ENCODE measurements at regions not wholly inside any gene's neighbourhood (a gene's known extent, or its start where the extent isn't known, plus 50 kb on each side); places are given as distances from the start of the nearest gene placed in this dataset.

- TF ChIP-seq MYC (IDR thresholded peaks at IDR 0.05; ENCODE audit: low read depth, low read length) = no peak
- TF ChIP-seq JUN (IDR thresholded peaks at IDR 0.05; ENCODE audit: borderline replicate concordance, insufficient read depth, insufficient read length, low read depth) = peak; percentile 75
- TF ChIP-seq POLR2AphosphoS5 (IDR thresholded peaks at IDR 0.05; ENCODE audit: insufficient read depth, low read depth, low read length) = peak; percentile 68
- TF ChIP-seq FOS (IDR thresholded peaks at IDR 0.05; ENCODE audit: borderline replicate concordance, insufficient read depth, low read length) = peak; percentile 80
- Histone ChIP-seq H3K79me2 (ENCODE audit: control insufficient read depth, insufficient read depth, low read length) (peaks cover 94% of the 10 kb centered on the region), H3K4me2 (ENCODE audit: insufficient read depth, low read length) (peak overlapping the region; percentile 54), H3K4me3 (replicated peaks in 1 of 3; ENCODE audit: insufficient read depth in 1 of 3, low read depth in 1 of 3, low read length in 3 of 3) (peak overlapping the region in 1 of 3 experiments; percentile 23), H3K9ac (replicated peaks; ENCODE audit: extremely low read depth, insufficient read depth, low read length) (peak overlapping the region; percentile 51), H3K9me3 (replicated peaks; ENCODE audit: control insufficient read depth, insufficient read depth, low read length) (no peaks in the 10 kb centered on the region), H3K9me1 (replicated peaks; ENCODE audit: control insufficient read depth, extremely low read depth, insufficient read depth, low read length) (no peaks in the 10 kb centered on the region), H2AFZ (ENCODE audit: low read depth, low read length) (no peak overlapping the region), H3K27ac (ENCODE audit: insufficient read depth, low read depth, low read length) (peak overlapping the region; percentile 94), H3K27me3 (ENCODE audit: control insufficient read depth in 2 of 2, insufficient read depth in 2 of 2, low read length in 2 of 2) (no peaks in the 10 kb centered on the region), H4K20me1 (replicated peaks; ENCODE audit: control insufficient read depth, extremely low read depth, insufficient read depth, low read length) (no peaks in the 10 kb centered on the region), H3K36me3 (ENCODE audit: control insufficient read depth in 2 of 2, extremely low read depth in 1 of 2, insufficient read depth in 2 of 2, low read length in 2 of 2) (peaks cover 0 to 5% of the 10 kb centered on the region in 2 experiments), H3K4me1 (ENCODE audit: control insufficient read depth, extremely low read depth, insufficient read depth, low read length) (peaks cover 90% of the 10 kb centered on the region)
- dilution Hi-C loops (cut with MboI; ENCODE audit: extremely low pct_ligation_motif_present, low sequenced_read_pairs) = no loop called here
- CTCF ChIA-PET = interaction anchor here (1.0 to 2.5 kb wide), 6 partner anchors 9 to 650 kb away, joined by 3 to 12 read pairs (median 5); no protein-coding TSS in a partner anchor
- FAIRE-seq (peak; percentile 95), DNase-seq (ENCODE audit: low read depth, low spot score) (peak; percentile 86)
- intact Hi-C loops (cut with micrococcal nuclease) = loop anchor here (1.0 to 10.0 kb wide), 6 partner anchors 12 to 564 kb away; no protein-coding TSS in a partner anchor
- no TSS peak for BruUV-seq (replicated peaks)
- POLR2A ChIA-PET = no interaction called here
These were observed 557.6 kb upstream of the DIPK2B start for GRCh38 chrX:45758319-45758718.

GRCh38 chrX:45757272-45757671 is 556.6 kb upstream of the DIPK2B start:
- DNase-seq (ENCODE audit: low read depth, low spot score) = no peak
- H3K4me1 ChIP-seq (ENCODE audit: control insufficient read depth, extremely low read depth, insufficient read depth, low read length) = peaks cover 89% of the 10 kb centered on the region
- H3K9ac ChIP-seq (replicated peaks; ENCODE audit: extremely low read depth, insufficient read depth, low read length) = peak overlapping the region; percentile 51
- no peak for FAIRE-seq
- peak overlapping the region; percentile 94 for H3K27ac ChIP-seq (ENCODE audit: insufficient read depth, low read depth, low read length)
- peaks cover 94% of the 10 kb centered on the region for H3K79me2 ChIP-seq (ENCODE audit: control insufficient read depth, insufficient read depth, low read length)
- peak overlapping the region; percentile 49 for H3K4me2 ChIP-seq (ENCODE audit: insufficient read depth, low read length)
- H4K20me1 ChIP-seq (replicated peaks; ENCODE audit: control insufficient read depth, extremely low read depth, insufficient read depth, low read length) = no peaks in the 10 kb centered on the region
- dilution Hi-C loops (cut with MboI; ENCODE audit: extremely low pct_ligation_motif_present, low sequenced_read_pairs) (no loop called here), intact Hi-C loops (cut with micrococcal nuclease) (loop anchor here (5.0 to 10.0 kb wide), 2 partner anchors 435 to 562 kb away; no protein-coding TSS in a partner anchor)
- no peak overlapping the region for H2AFZ ChIP-seq (ENCODE audit: low read depth, low read length)
- peaks cover 0 to 7% of the 10 kb centered on the region in 2 experiments for H3K36me3 ChIP-seq (ENCODE audit: control insufficient read depth in 2 of 2, extremely low read depth in 1 of 2, insufficient read depth in 2 of 2, low read length in 2 of 2)
- H3K4me3 ChIP-seq (replicated peaks in 1 of 3; ENCODE audit: insufficient read depth in 1 of 3, low read depth in 1 of 3, low read length in 3 of 3) = no peak overlapping the region
- no TSS peak for BruUV-seq (replicated peaks)
- CTCF ChIA-PET = no interaction called here
- H3K9me1 ChIP-seq (replicated peaks; ENCODE audit: control insufficient read depth, extremely low read depth, insufficient read depth, low read length) = no peaks in the 10 kb centered on the region
- no peak for TF ChIP-seq CTCF (IDR thresholded peaks at IDR 0.05; ENCODE audit: extremely low read depth in 1 of 2, insufficient read depth in 1 of 2, low read depth in 1 of 2, low read length in 2 of 2)
- TF ChIP-seq POLR2A (IDR thresholded peaks at IDR 0.05; ENCODE audit: low read depth, low read length) = no peak
- TF ChIP-seq POLR2AphosphoS5 (IDR thresholded peaks at IDR 0.05; ENCODE audit: insufficient read depth, low read depth, low read length) = no peak
- no peak for TF ChIP-seq JUN (IDR thresholded peaks at IDR 0.05; ENCODE audit: borderline replicate concordance, insufficient read depth, insufficient read length, low read depth)
- no peak for TF ChIP-seq MYC (IDR thresholded peaks at IDR 0.05; ENCODE audit: low read depth, low read length)
- TF ChIP-seq EZH2 (IDR thresholded peaks at IDR 0.05; ENCODE audit: borderline replicate concordance, low read depth, low read length, severe bottlenecking) = no peak
- no peak for TF ChIP-seq GATA2 (IDR thresholded peaks at IDR 0.05; ENCODE audit: insufficient read depth, insufficient read length, low read depth, low read length)
- TF ChIP-seq, protein P1, sequence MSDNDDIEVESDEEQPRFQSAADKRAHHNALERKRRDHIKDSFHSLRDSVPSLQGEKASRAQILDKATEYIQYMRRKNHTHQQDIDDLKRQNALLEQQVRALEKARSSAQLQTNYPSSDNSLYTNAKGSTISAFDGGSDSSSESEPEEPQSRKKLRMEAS (IDR thresholded peaks at IDR 0.05; ENCODE audit: insufficient read depth, insufficient read length) = no peak
- no peak for TF ChIP-seq FOS (IDR thresholded peaks at IDR 0.05; ENCODE audit: borderline replicate concordance, insufficient read depth, low read length)
- no peaks in the 10 kb centered on the region for H3K9me3 ChIP-seq (replicated peaks; ENCODE audit: control insufficient read depth, insufficient read depth, low read length)
- no peaks in the 10 kb centered on the region for H3K27me3 ChIP-seq (ENCODE audit: control insufficient read depth in 2 of 2, insufficient read depth in 2 of 2, low read length in 2 of 2)
- POLR2A ChIA-PET = no interaction called here
